Liver (tissue), 3 donors: ENCODE measurements at regions not wholly inside any gene's neighbourhood (a gene's known extent, or its start where the extent isn't known, plus 50 kb on each side); places are given as distances from the start of the nearest gene placed in this dataset.

ENCODE experiments used
- CTCF ChIP-seq: fragments of 150-350 bp; IDR thresholded peaks from 2 replicates; pipeline ENCODE4 v1.5.1; 2017; ENCODE audit warnings: improper control_type of control experiment, low read depth, low read length; ENCODE audit not compliant: missing input control
- EGR1 ChIP-seq, 2 donors: IDR thresholded peaks; 2 replicates each; pipeline ENCODE4 v1.6.1; 2016 to 2018; ENCODE audit warnings: antibody characterized with exemption in 2 of 2, low read depth in 2 of 2
- FOXA1 ChIP-seq: IDR thresholded peaks from 2 replicates; pipeline ENCODE4 v1.6.1; 2016; ENCODE audit warnings: antibody characterized with exemption
- FOXA2 ChIP-seq: IDR thresholded peaks from 2 replicates; pipeline ENCODE4 v1.6.1; 2016; ENCODE audit warnings: antibody characterized with exemption
- GABPA ChIP-seq, 2 donors: IDR thresholded peaks in 1 of 2; conservative IDR thresholded peaks in 1 of 2; 2 replicates each; pipeline ENCODE4 v1.6.1; 2016; ENCODE audit warnings: antibody characterized with exemption in 2 of 2, mild to moderate bottlenecking in 1 of 2, moderate library complexity in 1 of 2
- JUND ChIP-seq, 2 donors: IDR thresholded peaks; 2 replicates each; pipeline ENCODE4 v1.6.1; 2016; ENCODE audit warnings: antibody characterized with exemption in 2 of 2
- MAX ChIP-seq: IDR thresholded peaks from 2 replicates; pipeline ENCODE4 v1.6.1; 2016; ENCODE audit warnings: antibody characterized with exemption
- NR2F2 ChIP-seq: IDR thresholded peaks from 2 replicates; pipeline ENCODE4 v1.6.1; 2016; ENCODE audit warnings: antibody characterized with exemption
- RAD21 ChIP-seq, 2 donors: IDR thresholded peaks; 2 replicates each; pipeline ENCODE4 v1.6.1; 2016; ENCODE audit warnings: antibody characterized with exemption in 2 of 2, mild to moderate bottlenecking in 2 of 2
- REST ChIP-seq: IDR thresholded peaks from 2 replicates; pipeline ENCODE4 v1.6.1; 2016; ENCODE audit warnings: antibody characterized with exemption, mild to moderate bottlenecking
- RXRA ChIP-seq, 2 donors: IDR thresholded peaks; 2 replicates each; pipeline ENCODE4 v1.6.1; 2017 to 2018; ENCODE audit warnings: antibody characterized with exemption in 2 of 2, mild to moderate bottlenecking in 1 of 2
- SP1 ChIP-seq: IDR thresholded peaks from 2 replicates; pipeline ENCODE4 v1.6.1; 2018; ENCODE audit warnings: antibody characterized with exemption, mild to moderate bottlenecking
- TAF1 ChIP-seq: conservative IDR thresholded peaks from 2 replicates; pipeline ENCODE4 v1.6.1; 2016; ENCODE audit warnings: antibody characterized with exemption, mild to moderate bottlenecking
- YY1 ChIP-seq: IDR thresholded peaks from 2 replicates; pipeline ENCODE4 v1.6.1; 2016; ENCODE audit warnings: antibody characterized with exemption, mild to moderate bottlenecking
- donor health status: healthy.
- donor health status: healthy.

GRCh38 chr18:70397259-70397925, 108.5 kb downstream of the SOCS6 start:
- no peak for TF ChIP-seq MAX
- no peak for TF ChIP-seq CTCF
- no peak for TF ChIP-seq SP1
- TF ChIP-seq EGR1 (IDR thresholded peaks at IDR 0.05; ENCODE audit: low read depth in 2 of 2): no peak
- no peak for TF ChIP-seq YY1
- TF ChIP-seq GABPA (IDR thresholded peaks at IDR 0.05 in 1 of 2, conservative IDR thresholded peaks at IDR 0.05 in 1 of 2): no peak
- TF ChIP-seq TAF1: no peak
- no peak for TF ChIP-seq RXRA (IDR thresholded peaks at IDR 0.05)
- TF ChIP-seq REST: no peak
- TF ChIP-seq RAD21 (IDR thresholded peaks at IDR 0.05): no peak
- TF ChIP-seq FOXA1: no peak
- no peak for TF ChIP-seq JUND (IDR thresholded peaks at IDR 0.05)
- TF ChIP-seq NR2F2: no peak
- TF ChIP-seq FOXA2: no peak
